NCI-H187 treated with DMSO at 0.1 percent for 48 hours (cell line): ENCODE measurements at regions not wholly inside any gene's neighbourhood (a gene's known extent, or its start where the extent isn't known, plus 50 kb on each side); places are given as distances from the start of the nearest gene placed in this dataset.
"Not testable (repeated sequence)": the region's sequence is repeated elsewhere in the genome, so short reads cannot be mapped to it uniquely, and the experiment has no call there.

Experiments used
- DNase-seq: peaks from one replicate; lab custom pipeline; 2025; lab: John Stamatoyannopoulos, UW

- DNase-seq = no peak
Measured at GRCh38 chr4:16450724-16451123, 224.5 kb upstream of the TAPT1 start.

- DNase-seq = no peak
Measured at GRCh38 chr4:16450031-16450430, 223.8 kb upstream of the TAPT1 start.

GRCh38 chr4:16449406-16449805 lies 223.1 kb upstream of the TAPT1 start:
- DNase-seq = no peak

GRCh38 chr4:16448241-16448840 lies 222.1 kb upstream of the TAPT1 start:
- no peak for DNase-seq

- no peak for DNase-seq
Measured at GRCh38 chr4:16443504-16444088, 217.3 kb upstream of the TAPT1 start.

GRCh38 chr4:16442296-16442695 lies 216.0 kb upstream of the TAPT1 start:
- DNase-seq = no peak

- no peak for DNase-seq
Measured at GRCh38 chr4:16439768-16440167, 213.5 kb upstream of the TAPT1 start.

- DNase-seq = no peak
Measured at GRCh38 chr4:16438986-16439385, 212.7 kb upstream of the TAPT1 start.

- no peak for DNase-seq
Measured at GRCh38 chr4:16437836-16438235, 211.6 kb upstream of the TAPT1 start.

- DNase-seq = no peak
Measured at GRCh38 chr4:16431866-16432265, 205.6 kb upstream of the TAPT1 start.

- no peak for DNase-seq
Measured at GRCh38 chr4:16418814-16419213, 192.5 kb upstream of the TAPT1 start.

- DNase-seq = no peak
Measured at GRCh38 chr4:16417198-16417597, 190.9 kb upstream of the TAPT1 start.

- no peak for DNase-seq
Measured at GRCh38 chr4:16416601-16417000, 190.3 kb upstream of the TAPT1 start.

GRCh38 chr4:16415751-16416150 lies 189.5 kb upstream of the TAPT1 start:
- DNase-seq = no peak

GRCh38 chr4:16413814-16414555 lies 187.7 kb upstream of the TAPT1 start:
- DNase-seq = no peak

- no peak for DNase-seq
Measured at GRCh38 chr4:16411501-16412085, 185.3 kb upstream of the TAPT1 start.

- DNase-seq = not testable (repeated sequence)
Measured at GRCh38 chr4:16393216-16393615, 166.9 kb upstream of the TAPT1 start.

- no peak for DNase-seq
Measured at GRCh38 chr4:16391196-16391595, 164.9 kb upstream of the TAPT1 start.

GRCh38 chr4:16387448-16387847 lies 161.2 kb upstream of the TAPT1 start:
- DNase-seq = no peak

GRCh38 chr4:16386711-16387320 lies 160.5 kb upstream of the TAPT1 start:
- no peak for DNase-seq

- no peak for DNase-seq
Measured at GRCh38 chr4:16384576-16384975, 158.3 kb upstream of the TAPT1 start.

- DNase-seq = no peak
Measured at GRCh38 chr4:16382571-16382970, 156.3 kb upstream of the TAPT1 start.

- no peak for DNase-seq
Measured at GRCh38 chr4:16377887-16378286, 151.6 kb upstream of the TAPT1 start.
